HepG2 (cell line): ENCODE measurements at regions not wholly inside any gene's neighbourhood (a gene's known extent, or its start where the extent isn't known, plus 50 kb on each side); places are given as distances from the start of the nearest gene placed in this dataset.

Experiments
- POLR2A ChIP-seq, 2 experiments: IDR thresholded peaks; 2 replicates each; pipeline ENCODE4 v1.6.1; 2011; ENCODE audit warnings: low read depth in 2 of 2, low read length in 2 of 2, mild to moderate bottlenecking in 1 of 2, moderate library complexity in 1 of 2; ENCODE audit not compliant: insufficient read depth in 1 of 2
- RFX5 ChIP-seq: IDR thresholded peaks from 2 replicates; pipeline ENCODE4 v1.6.1; 2011; ENCODE audit warnings: low read depth, low read length, improper control_type of control experiment
- TCF7 ChIP-seq: sonication (generic); IDR thresholded peaks from 2 replicates; pipeline ENCODE4 v1.6.1; 2016; ENCODE audit warnings: antibody characterized with exemption, low read depth
- ZBTB21 ChIP-seq: sonication (generic); formaldehyde crosslinking; IDR thresholded peaks from 2 replicates; pipeline ENCODE4 v1.4.0; 2020; ENCODE audit warnings: missing genetic modification reagents
- ZNF12 ChIP-seq: sonication (generic); formaldehyde crosslinking; IDR thresholded peaks from 2 replicates; pipeline ENCODE4 v1.5.0; 2020; ENCODE audit warnings: missing genetic modification reagents
- ZNF234 ChIP-seq: sonication (generic); formaldehyde crosslinking; conservative IDR thresholded peaks from 2 replicates; pipeline ENCODE4 v1.5.1; 2020; ENCODE audit warnings: mild to moderate bottlenecking, missing genetic modification reagents
- ZNF235 ChIP-seq: sonication (generic); formaldehyde crosslinking; IDR thresholded peaks from 2 replicates; pipeline ENCODE4 v1.8.1; 2023; ENCODE audit warnings: mild to moderate bottlenecking, missing genetic modification reagents, borderline replicate concordance
- ZNF501 ChIP-seq: sonication (generic); formaldehyde crosslinking; IDR thresholded peaks from 2 replicates; pipeline ENCODE4 v1.5.1; 2020; ENCODE audit warnings: mild to moderate bottlenecking, moderate library complexity, missing genetic modification reagents
- ZNF792 ChIP-seq: IDR thresholded peaks from 2 replicates; pipeline ENCODE4 v1.6.1; 2016
- TF ChIP-seq, protein P1 (sequence below): sonication (generic); formaldehyde crosslinking; conservative IDR thresholded peaks from 2 replicates; pipeline ENCODE4 v1.8.0; 2022; ENCODE audit warnings: low read depth, missing genetic modification reagents
- TF ChIP-seq, protein P2 (sequence below): sonication (generic); formaldehyde crosslinking; IDR thresholded peaks from 2 replicates; pipeline ENCODE4 v1.5.0; 2020; ENCODE audit warnings: mild to moderate bottlenecking, missing genetic modification reagents, moderate library complexity

DNA sequence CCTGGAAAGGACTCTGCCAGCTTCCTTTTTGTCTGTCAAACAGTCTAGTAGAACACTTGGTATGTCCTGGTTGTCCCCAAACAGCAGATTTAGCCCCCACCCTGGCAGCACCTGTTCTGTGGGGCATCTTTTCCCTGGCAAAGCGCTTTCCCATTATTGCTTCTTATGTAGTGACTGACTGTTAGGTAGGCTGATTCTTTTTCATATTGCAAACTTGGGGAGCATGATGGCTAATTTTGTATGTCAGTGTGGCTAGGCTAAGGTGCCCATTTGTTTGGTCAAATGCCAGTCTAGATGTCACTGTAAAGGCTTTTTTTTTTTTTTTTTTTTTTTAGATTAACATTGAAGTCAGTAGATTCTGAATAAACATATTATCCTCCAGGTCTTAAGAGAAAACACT, 140.2 kb downstream of the MYCN start:
- TF ChIP-seq, protein P1, sequence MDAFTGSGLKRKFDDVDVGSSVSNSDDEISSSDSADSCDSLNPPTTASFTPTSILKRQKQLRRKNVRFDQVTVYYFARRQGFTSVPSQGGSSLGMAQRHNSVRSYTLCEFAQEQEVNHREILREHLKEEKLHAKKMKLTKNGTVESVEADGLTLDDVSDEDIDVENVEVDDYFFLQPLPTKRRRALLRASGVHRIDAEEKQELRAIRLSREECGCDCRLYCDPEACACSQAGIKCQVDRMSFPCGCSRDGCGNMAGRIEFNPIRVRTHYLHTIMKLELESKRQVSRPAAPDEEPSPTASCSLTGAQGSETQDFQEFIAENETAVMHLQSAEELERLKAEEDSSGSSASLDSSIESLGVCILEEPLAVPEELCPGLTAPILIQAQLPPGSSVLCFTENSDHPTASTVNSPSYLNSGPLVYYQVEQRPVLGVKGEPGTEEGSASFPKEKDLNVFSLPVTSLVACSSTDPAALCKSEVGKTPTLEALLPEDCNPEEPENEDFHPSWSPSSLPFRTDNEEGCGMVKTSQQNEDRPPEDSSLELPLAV (CRISPR knock-in tag), result no peak
- TF ChIP-seq ZBTB21 (CRISPR knock-in tag) (no peak), ZNF12 (no peak), POLR2A (IDR thresholded peaks at IDR 0.05; ENCODE audit: insufficient read depth in 1 of 2, low read depth in 2 of 2, low read length in 2 of 2) (no peak), RFX5 (no peak), ZNF792 (CRISPR knock-in tag) (no peak), ZNF234 (no peak), ZNF501 (CRISPR knock-in tag) (no peak), TCF7 (no peak), ZNF235 (CRISPR knock-in tag) (no peak)
- TF ChIP-seq, protein P2, sequence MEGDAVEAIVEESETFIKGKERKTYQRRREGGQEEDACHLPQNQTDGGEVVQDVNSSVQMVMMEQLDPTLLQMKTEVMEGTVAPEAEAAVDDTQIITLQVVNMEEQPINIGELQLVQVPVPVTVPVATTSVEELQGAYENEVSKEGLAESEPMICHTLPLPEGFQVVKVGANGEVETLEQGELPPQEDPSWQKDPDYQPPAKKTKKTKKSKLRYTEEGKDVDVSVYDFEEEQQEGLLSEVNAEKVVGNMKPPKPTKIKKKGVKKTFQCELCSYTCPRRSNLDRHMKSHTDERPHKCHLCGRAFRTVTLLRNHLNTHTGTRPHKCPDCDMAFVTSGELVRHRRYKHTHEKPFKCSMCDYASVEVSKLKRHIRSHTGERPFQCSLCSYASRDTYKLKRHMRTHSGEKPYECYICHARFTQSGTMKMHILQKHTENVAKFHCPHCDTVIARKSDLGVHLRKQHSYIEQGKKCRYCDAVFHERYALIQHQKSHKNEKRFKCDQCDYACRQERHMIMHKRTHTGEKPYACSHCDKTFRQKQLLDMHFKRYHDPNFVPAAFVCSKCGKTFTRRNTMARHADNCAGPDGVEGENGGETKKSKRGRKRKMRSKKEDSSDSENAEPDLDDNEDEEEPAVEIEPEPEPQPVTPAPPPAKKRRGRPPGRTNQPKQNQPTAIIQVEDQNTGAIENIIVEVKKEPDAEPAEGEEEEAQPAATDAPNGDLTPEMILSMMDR (CRISPR knock-in tag), result no peak
